ENCODE measurements at regions not wholly inside any gene's neighbourhood (a gene's known extent, or its start where the extent isn't known, plus 50 kb on each side); places are given as distances from the start of the nearest gene placed in this dataset.

DNA sequence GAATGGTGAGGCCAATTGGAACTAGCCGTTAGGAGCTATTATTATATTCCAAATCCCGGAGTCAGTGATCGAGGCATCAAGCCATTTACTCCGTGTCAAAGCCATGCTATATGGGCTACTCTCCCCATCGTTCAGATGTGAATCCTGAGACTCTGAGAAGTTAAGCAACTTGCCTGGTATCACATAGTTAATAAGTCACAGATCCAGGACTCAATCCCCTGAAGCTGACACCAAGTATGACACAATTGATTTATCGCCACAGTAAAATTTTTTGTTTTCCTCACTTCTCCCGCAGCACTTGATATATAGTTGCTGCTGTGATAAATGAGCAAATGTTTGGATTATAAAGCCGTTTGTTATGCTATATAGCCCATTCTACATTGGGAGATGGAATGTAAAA is 50.8 kb upstream of the TSHZ2 start:
- DNase-seq = no peak

GRCh38 chr20:52918311-52918710 is 53.8 kb upstream of the TSHZ2 start:
- DNase-seq = no peak

DNA sequence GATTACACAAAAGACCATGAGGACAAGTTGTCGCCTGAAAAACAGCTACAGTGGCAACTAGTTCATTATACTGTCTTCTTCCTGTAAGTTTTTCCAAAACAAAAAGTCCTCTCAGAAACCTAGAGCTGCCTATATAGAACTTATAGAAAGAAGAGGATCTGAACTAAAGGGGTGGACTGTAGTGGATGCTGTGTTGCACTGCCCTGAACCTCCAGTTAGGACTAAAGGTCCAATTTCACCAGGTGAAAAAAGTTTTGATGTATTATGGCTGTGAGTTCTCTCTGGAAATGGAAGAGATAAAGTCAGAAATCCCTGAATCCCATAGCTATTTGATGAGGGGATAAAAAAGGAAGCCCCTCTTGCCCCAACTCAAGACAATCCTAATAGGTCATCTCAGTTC is 56.6 kb upstream of the TSHZ2 start:
- DNase-seq = no peak

- no peak for DNase-seq
Observed at GRCh38 chr20:52914870-52915269, 57.3 kb upstream of the TSHZ2 start.

- DNase-seq = no peak
Observed at GRCh38 chr20:52913650-52914387, 58.3 kb upstream of the TSHZ2 start.

GRCh38 chr20:52905241-52905994 is 66.7 kb upstream of the TSHZ2 start:
- no peak for DNase-seq

DNA sequence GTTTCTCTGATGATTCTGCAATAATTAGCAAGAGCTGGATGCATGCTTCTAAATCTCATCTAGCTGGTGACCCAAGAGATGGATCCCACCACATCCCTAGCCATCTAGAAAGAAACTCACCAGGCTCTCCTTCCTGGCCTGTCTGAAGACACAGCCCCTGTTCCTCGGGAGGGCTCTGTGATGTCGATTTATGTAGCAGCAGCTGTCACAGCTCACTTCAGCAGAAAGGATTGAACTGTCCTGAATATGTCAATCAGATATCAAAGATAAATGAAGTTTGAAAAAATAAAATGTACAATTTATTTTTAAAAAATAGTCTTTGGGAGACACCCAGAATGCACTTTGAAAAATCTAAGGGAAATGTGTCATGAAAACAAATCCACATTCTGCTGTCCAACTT is 67.3 kb upstream of the TSHZ2 start:
- DNase-seq = no peak

GRCh38 chr20:52899041-52899608 is 73.0 kb upstream of the TSHZ2 start:
- no peak for DNase-seq

DNA sequence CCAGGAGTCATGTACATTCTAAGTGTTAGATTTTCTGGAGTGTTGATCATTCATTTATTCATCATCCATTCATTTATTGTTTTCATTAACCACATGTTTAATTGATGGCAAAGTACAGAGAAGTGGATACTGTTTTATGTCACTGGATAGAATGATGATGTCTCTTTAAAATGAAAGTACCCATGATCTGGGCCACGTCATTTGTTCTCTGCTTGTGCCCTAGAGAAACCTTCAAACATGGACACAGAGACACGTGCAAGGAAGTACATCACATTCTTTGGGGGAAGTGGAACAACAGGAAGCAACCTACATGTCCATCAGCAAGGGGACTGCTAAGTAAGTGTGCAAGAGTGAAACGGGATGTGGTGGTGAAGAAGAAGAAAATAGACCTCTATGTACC is 75.8 kb upstream of the TSHZ2 start:
- no peak for DNase-seq

DNA sequence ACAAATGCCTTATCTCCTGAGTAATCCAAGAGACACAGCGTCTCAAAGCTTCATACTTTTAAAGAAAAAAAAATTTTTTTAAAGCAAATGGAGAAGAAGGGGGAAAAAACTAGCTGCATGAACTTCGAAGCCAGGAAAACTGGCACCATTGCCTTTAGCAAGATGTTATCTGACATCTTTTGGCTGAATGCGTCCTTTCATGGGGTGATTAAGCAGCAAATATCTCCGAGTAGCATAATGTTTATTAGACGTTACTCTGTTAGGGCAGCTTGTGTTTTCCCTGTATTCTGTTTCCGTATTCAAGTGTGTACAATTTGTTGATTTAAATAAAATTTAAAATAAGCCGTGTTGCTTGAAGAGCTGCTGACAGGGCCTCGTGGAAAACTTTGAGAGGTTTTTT is 76.5 kb upstream of the TSHZ2 start:
- no peak for DNase-seq

DNA sequence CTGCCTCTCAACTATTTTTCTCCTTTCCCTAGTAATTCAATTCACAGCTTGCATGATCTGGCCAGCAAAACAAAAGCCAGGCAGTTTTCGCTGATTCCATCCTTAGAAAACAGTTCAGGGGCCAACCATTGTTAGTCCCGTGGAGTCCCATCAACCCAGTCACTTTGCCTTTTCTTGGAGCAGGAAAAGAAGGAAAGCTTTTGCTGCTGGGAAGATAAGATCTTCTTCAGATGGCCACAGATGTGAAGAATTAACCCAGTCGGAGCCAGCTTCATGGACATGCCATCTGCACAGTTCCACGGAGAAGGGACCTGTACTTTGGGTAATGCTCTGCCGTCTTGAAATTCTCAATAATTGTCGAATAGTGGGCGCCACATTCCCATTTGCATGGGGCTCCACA is 76.9 kb upstream of the TSHZ2 start:
- DNase-seq = no peak

DNA sequence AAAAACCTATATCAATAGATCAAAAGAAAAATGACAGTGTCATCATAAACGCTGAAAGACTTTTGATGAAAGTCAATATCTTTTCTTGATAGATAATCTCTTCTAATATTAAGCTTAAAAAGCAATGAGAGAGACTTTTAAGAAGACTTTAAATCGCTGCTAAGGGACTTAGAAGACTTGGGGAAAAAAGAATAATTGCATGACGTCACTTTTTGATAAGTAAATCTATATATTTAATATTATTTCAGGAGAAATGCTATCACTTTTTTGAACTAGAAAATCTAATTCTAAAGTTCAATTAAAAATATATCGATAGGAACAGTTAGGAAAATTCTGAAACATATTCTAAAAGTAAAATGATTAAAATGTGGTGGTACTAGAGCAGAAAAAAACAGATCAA is 78.7 kb upstream of the TSHZ2 start:
- DNase-seq = no peak

DNA sequence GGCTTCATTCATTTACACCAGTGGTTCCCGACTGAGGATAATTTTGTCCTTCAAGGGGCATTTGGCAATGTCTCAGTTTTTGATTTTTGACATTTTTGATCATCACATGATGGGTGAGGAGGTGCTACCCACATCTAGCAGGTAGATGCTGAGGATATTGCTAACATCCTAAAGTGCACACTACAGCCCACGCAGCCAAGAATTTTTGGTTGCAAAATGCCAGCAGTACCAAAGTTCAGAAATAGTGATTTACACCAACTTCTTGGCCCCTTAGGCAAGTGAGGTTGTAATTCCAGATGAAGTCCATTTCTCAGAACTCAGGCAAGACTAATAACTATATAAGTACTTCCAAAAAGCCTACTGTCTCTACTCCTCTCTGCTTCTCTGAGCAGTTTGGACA is 80.1 kb upstream of the TSHZ2 start:
- no peak for DNase-seq

- DNase-seq = no peak
Observed at GRCh38 chr20:52890130-52890529, 82.0 kb upstream of the TSHZ2 start.

GRCh38 chr20:52889225-52889624 is 82.9 kb upstream of the TSHZ2 start:
- no peak for DNase-seq

DNA sequence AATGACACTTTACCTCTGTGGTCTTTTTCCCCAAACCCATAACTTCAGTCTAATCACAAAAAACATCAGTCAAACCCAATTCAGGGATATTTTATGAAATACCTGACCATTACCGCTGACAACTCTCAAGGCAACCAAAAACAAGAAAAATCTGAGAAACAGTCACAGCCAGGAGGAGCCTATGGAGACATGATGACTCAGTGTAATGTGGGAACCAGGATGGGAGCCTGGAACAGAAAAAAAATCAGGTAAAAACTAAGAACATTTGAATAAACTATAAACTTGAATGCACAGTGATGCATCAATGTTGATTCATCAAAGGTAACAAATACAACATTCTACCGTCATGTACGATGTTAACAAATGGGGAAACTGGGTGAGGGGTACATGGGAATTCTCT is 84.1 kb upstream of the TSHZ2 start:
- DNase-seq = no peak

DNA sequence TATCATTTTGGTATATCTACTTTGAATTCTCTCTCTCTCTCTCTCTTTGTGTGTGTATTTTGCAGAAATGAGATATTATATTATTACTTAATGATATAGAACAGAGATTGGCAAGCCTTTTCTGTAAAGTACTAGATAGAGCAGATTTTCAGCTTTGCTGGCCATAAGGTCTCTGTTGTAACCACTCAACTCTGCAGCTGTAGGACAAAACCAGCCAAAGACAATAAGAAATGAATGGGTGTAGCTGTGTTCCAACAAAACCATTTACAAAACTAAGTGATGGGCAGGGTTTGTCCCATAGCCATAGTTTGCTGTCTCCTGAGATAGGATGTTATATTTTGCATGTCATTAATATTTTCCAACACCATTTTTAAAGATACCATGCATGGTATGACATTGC is 91.2 kb upstream of the TSHZ2 start:
- no peak for DNase-seq

DNA sequence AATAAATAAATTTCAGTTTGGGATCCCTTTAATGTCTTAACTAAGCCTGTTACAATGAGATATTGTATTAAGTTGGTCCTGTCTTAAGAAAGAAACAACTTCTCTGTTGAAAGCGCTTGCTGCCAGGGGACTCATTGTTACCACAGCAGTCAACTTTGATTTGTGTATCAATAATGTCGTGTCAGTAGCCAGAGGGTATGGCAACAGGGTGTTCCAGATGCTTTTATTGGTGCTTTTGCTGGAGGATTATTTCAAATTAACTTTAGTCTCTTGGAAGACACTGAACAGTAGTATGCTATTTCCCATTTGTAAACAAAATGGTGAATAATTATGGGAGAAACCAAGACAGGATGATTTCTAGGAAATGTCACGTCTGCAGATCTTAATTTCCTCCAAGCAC is 91.9 kb upstream of the TSHZ2 start:
- no peak for DNase-seq

- DNase-seq = no peak
Observed at GRCh38 chr20:52874241-52874640, 97.9 kb upstream of the TSHZ2 start.

DNA sequence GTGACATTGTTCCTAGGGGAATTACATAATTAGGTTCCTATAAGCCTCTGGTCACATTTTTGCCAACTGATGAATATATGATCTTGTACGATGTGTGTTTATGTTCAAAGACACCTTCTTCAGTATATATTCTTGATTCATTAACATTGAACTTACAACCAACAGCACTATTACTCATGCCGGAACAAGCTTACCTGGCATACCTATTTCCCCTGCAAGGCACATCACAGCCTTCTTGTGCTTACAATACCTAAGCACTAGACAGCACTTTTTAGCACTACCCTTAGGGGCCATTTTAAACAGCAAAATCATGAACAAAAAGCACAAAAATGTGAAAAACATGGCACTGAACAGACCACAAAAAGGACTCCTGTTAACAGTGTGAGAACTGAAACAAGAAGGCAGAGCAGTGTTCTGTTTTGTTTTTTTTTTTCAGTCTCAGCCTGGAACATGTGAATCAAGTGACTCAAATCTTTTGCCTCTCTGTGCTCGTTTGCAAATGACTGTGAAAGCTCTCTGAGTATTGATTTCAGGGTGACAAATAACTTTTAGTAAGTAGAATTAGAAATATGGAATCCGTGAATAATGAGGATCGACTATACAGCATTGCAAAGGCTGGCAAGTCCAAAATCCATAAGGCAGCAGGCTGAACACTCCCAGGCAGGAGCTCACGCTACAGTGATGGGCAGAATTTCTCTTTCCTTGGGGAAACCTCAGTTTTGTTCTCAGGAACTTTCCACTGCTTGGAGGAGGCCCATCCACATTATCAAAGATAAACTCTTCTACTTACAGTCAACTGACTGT is 102.3 kb upstream of the TSHZ2 start:
- DNase-seq = no peak

DNA sequence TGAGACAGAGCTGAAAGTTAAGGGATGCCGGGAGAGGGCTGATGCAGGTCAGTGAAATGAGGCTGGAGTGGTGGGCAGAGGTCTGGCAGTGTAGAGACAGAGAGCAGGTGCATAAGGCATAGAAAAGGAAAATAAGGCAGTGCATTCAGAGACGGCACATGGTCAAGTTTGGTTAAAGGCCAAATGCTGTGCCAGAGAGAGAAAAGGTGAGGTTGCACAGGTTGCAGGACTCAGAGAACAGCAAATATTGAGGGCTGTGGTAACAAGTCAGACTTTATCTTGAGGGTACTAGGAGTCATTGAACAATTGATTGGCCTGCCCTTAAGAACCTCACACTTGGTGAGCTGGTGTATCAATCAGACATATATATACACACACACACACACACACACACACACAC is 102.9 kb upstream of the TSHZ2 start:
- no peak for DNase-seq

DNA sequence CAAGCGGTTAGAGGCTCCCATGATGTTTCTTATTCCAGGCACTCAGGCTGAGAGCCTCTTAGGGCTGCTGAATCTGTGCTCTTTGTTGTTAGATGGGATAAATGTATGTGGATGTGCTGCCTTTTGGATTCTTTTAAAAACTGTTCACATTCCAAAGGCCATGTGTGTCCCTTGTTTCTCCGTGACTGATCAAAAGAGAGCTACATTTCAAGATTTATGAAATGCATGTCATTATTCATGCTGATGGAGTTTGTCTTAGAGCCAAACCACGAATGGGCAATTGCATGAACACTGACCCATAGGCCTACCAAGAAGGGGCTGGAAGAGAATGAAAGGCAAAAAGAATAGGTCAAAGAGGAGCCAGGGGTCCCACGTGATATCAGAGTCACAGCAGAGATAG is 104.9 kb upstream of the TSHZ2 start:
- DNase-seq = no peak

- no peak for DNase-seq
Observed at GRCh38 chr20:52864916-52865605, 107.1 kb upstream of the TSHZ2 start.
